ENCODE measurements at regions not wholly inside any gene's neighbourhood (a gene's known extent, or its start where the extent isn't known, plus 50 kb on each side); places are given as distances from the start of the nearest gene placed in this dataset.

DNA sequence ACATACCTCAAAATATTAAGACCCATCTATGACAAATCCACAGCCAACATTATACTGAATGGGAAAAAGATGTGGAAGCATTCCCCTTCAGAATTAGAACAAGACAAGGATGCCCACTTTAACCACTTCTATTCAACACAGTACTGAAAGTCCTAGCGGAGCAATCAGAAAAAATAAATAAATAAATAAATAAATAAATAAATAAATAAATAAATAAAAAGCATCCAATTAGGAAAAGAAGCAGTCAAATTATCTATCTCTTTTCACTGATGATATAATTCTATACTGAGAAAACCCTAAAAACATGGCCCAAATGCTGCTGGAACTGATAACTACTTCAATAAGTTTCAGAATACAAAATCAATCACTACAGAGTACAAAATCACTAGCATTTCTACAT is 67.5 kb downstream of the PRR32 start:
- no peak for DNase-seq (ENCODE audit: low read depth)

DNA sequence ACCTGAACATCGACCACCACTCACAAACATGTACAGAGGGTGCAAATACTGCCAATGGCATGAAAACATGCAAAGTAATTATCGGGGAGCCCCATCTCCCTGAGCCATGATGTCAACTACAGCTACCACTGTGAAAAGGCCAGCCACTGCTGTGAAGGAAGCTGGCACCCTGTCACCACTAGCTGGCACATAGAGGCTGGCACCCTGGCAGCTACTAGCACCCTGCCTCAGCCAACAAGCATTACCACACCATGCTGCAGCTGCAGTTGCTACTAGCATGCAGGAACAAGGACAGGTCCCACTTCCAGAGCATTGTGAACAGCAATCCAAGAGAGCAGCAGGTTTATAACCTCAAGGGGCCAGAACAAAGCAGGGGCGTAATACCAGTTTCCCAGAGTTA is 81.4 kb downstream of the PRR32 start:
- DNase-seq (ENCODE audit: low read depth): no peak

DNA sequence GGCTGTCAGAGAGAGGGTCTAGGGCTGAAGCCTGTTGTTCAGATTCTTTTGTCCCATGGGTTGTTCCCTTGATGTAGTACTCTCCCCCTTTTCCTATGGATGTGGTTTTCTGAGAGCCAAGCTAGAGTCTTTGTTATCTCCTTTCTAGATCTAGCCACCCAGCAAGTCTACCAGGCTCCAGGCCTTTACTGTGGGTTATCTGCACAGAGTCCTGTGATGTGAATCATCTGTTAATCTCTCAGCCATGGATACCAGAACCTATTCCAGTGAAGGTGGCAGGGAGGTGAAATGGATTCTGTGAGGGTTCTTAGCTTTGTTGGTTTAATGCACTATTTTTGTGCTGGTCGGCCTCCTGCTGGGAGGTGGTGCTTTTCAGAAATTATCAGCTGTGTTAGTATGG is 109.5 kb downstream of the PRR32 start:
- no peak for DNase-seq (ENCODE audit: low read depth)

DNA sequence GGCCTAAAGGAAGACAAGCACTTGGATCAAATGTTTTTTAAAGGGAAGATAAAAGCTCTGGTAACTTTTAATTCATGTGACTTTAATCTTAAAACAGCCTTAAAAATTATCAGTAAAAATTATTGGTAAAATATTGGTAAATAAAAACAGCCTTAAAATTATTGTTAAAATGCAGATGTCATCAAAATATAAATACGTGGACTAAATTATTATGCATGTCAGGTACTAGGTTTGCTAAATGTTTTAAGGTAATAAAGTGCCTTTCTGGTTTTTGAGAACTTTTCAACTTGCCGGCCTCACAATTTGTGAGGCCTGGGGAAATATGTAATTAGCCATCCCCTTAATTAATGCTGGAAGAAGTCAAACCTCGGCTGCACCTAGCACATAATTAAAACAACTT is 147.7 kb downstream of the PRR32 start:
- no peak for DNase-seq (ENCODE audit: low read depth)

DNA sequence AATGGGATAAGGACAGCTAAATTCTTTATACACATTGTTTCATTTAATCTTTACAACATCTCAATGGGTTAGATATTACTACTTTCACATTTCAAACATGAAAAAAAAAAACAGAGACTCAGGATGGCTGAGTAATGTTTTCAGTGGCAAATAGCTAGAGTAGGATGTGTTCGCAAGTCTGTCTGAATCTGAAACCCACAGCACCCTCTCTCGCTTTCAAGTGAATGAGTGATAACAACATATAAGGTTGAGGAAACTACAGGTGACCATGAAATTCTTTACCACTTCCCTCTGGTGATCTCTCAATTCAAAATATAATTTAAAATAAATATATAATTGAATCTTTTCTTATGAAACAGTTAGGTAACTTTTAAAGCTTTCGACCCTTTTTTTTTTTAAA is 162.6 kb downstream of the PRR32 start:
- DNase-seq (ENCODE audit: low read depth): no peak

DNA sequence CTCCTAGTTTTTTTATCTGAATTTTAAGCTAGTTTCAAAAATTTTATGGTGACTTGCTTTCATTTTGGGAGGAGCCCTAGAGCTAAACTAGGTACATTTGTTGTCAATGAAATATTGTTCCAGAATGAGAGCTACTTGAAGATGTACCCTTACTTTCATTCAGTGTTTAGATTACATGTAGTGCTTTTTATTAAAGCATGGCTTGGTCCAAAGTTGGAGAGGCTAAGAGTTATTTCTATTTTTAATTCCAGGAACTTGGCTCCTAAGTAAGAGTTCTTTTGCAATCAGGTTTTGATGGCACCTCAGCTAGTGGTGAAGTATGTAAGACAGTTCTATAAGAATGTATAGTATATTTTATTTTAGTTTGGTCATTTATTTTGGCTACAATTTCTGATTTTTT is 165.5 kb downstream of the PRR32 start:
- no peak for DNase-seq (ENCODE audit: low read depth)

DNA sequence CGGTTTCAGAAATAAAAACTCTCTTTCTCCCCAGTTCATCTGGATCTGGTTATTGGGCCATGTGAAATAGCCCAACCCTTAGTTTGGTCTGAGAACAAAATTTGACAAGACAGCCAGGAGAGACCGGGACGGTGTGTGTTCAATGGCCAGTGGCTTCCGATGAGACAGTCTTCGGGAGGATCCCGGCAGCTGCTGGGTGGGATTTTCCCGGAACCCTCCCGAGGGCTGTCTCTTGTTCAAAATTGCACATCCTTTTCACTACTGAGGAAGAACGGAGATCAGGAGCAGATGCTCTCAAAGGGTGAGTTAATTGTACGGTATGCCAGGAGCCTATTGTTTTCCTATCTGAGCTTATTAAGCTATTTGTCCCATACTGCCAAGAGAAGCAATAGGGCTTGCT is 166.5 kb downstream of the PRR32 start:
- peak; percentile 17 for DNase-seq (ENCODE audit: low read depth)

DNA sequence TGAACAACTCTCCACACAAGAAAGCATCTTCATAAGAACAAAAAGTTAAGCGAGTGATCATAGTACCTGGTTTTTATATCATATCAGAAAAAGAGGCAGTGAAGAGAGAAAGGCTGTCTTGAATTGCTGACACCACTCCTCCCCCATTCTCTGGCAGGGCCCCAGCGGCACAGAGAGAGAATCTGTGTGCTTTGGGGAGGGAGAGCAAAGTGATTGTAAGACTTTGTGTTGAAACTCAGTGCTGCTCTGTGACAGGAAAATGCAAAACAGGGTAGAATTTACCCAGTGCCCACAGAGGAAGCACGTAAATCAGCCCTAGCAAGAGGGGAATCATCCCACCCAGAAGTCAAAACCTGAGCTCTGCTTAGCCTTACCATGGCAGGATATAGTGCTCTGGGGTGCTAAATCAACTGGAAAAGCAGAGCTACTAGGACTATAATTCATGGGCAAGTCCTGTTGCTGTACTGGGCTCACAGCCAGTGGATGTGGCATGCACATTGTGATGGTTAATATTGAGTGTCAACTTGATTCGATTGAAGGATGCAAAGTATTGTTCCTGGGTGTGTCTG is 174.6 kb downstream of the PRR32 start:
- no peak for DNase-seq (ENCODE audit: low read depth)

DNA sequence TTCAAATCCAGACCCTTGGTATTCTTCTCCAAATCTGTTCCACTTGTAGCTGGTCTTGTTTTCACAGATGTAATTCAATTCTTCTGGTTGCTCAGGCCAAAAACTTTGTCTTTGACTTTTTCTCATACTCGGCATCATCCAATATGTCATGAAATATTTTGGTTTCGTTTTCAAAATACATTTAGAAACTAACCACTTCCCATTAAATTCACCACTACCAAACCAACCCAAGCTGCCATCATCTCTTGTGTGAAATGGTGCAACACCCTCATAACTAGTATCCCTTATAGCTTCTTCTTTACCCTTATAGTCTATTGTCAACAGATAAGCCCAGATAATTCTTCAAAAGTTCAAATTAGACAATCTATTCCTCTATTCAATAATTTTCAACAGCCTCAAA is 192.1 kb downstream of the PRR32 start:
- no peak for DNase-seq (ENCODE audit: low read depth)

DNA sequence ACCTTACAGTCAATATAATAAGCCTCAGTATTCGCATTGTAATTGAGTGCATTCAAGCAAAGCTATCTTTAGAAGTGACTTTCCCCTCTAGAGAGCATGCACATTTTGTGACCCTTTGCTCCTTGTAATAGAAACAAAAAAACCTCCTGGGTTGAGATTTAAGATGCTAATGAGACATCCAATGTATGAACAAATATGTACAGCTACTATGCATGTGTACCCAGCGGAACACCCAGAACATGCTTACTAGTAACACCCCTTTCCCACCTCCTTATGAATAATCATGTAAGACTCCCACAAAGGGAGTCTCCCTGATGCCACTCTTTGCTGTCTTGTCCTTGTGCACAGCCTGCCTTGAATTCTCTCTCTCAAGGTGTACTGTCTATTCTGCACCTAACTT is 205.5 kb downstream of the PRR32 start:
- DNase-seq (ENCODE audit: low read depth): no peak

DNA sequence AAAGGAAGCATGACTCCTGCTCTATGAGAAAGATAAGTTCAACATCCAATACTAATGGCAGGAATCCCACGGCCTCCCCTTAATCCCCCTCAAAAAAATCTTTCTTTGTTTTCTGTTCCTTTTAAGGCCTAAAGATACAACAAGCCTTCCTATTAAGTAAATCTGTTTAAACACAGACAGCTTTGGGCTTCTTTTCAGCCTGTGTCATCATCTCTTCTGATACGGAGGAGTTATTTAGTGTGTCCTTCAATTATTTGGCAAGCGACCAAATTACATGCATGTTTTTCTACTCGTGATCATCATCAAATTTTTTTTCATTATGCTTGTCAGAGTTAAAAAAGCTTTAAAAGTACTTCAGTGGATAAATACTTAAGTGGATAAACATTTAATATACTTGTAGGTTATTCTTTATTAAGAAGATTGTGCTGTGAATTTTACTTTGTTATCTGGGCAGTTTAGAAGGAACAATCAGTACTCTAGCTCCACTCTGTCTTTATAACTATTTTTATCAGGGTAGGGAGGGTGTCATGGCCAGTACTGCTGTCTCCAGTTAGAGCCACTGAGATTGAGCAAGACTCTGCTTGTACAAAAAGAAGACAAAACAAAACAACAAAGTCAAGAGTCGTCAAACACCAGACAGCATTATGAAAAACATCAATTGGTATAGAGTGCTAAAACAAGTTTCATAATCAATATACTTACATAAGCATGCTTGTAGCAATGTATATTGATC is 210.7 kb downstream of the PRR32 start:
- peak; percentile 5 for DNase-seq (ENCODE audit: low read depth)

DNA sequence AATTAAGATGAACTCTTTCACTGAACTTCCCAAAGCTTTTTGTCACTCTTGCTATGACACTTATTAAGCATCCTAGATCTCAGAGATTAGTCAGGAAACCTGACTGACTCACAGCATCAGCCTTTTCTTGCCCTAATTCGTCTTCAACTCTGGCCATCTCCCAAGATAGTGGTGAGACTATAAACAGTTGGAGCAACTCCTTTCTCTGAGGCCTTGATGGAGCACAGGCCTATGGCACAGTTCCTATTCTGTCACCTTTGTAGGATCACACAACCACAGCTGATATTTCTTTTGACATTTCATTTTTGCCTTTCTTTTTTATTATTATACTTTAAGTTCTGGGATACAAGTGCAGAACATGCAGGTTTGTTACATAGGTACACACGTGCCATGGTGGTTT is 217.6 kb downstream of the PRR32 start:
- DNase-seq (ENCODE audit: low read depth): no peak

DNA sequence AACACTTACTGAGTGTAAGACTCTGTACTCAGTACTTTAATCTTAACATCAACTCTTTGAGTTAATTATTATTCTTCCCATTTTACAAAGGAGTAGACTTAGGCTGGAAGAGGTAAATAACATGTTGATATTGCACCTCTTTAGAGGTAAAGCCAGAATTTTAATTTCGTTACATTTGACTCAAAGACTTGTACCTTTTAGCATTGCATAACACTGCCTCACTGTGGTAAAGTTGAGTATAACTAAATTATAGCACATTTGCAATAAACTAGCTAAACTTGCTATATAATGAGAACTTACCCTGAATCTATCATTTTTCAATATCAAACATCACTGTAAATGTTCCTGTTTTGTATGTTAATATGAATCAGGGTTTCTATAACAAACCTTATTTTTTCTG is 218.5 kb downstream of the PRR32 start:
- no peak for DNase-seq (ENCODE audit: low read depth)

DNA sequence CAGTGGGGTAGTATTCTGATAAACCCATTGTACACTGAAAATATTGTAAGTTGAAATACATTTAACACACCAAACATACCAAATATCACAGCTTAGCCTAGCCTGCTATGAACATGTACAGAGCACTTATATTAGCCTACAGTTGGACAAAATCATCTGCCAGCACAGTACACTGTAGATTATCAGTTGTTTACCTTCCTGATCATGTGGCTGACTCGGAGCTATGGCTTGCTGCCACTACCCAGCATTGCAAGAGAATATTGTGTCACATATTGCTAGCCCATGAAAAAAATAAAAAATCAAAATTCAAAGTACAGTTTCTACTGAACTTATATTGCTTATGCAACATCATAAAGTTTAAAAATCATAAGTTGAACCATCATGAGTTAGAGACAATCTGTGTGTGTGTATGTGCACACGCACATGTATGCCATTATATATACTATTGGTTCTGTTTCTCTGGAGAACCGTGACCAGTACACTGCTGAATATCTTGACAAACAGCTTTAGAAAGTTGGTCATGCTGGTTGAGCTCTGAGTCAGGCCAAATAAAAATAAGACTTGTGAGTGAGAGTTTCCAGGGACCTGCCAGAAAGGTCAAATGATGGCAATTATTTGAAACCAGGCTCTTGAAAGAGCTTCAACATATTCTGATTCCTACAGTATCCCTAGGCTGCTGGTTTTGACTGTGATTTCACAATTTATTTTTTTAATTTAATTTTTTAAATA is 238.5 kb downstream of the PRR32 start:
- DNase-seq (ENCODE audit: low read depth): no peak

DNA sequence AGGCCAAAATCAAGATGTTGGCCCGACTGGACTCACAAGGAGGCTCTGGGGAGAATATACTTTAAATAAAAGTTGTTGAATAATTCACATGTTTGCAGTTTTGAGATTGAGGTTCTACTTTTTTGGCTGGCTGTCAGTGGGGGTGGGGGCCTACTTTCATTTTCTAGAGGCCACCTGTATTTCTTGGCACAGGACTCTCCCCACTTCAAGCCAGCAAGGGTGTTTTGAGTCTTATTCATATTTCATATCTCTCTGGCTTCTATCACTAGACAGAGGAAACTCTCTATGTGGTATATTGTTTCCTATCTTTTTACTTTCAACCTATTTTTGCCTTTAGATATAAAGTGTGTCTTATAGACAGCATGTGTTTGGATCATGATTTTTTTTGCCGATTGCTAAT is 266.4 kb downstream of the PRR32 start:
- no peak for DNase-seq (ENCODE audit: low read depth)

DNA sequence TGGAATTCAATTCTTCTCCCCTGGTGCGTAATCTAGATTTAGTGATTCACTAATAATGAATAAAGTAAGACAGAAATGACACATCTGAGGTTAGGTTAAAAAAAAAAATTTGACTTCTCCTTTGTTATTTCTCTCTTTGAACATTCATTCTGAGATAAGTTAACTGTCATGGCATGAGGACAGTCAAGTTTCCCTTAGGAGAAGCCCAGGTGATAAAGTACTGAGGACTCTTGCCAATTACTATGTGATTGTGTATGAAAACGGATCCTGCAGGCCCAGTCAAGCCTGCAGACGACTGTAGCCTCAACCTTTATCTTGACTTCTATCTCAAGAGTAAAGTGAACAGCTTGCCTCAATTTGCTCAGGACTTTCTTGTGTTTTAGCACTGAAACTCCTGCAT is 293.2 kb downstream of the PRR32 start:
- DNase-seq (ENCODE audit: low read depth): no peak

DNA sequence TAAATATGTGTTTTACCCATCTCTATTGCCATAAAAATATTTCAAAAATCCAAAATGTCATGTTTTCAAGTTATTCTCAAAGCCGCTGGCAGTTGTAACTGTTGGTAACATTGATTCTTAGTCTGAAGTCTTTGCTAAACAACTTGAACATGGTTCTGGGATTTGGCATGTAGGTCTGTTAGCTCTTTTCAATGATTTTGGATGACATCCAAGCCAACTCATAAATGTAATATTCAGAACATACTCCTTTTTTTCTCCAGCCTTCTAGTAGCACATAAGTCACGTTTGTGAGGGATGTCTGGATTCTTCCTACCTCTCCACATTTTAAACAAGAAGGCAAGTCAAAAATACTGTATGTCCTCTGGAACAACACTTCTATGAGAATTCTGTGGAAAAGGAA is 305.3 kb downstream of the PRR32 start:
- DNase-seq (ENCODE audit: low read depth): no peak

DNA sequence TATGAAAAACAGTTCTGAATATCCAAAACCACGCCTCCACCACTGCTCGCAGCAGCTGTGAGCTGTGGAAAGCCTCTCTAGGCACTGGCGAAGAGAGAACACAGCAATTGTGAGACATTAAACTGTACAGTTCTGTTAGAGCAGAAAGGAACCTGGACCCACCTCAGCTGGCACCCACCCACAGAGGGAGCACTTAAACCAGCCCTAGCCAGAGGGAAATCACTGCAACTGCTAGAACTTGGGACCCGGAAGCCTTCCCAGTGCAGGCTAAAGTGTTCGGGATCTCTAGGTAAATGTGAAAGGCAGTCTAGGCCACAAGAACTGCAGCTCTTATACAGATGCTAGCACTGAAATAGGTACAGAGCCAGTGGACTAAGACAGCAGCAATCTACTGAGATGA is 308.8 kb downstream of the PRR32 start:
- DNase-seq (ENCODE audit: low read depth): no peak

DNA sequence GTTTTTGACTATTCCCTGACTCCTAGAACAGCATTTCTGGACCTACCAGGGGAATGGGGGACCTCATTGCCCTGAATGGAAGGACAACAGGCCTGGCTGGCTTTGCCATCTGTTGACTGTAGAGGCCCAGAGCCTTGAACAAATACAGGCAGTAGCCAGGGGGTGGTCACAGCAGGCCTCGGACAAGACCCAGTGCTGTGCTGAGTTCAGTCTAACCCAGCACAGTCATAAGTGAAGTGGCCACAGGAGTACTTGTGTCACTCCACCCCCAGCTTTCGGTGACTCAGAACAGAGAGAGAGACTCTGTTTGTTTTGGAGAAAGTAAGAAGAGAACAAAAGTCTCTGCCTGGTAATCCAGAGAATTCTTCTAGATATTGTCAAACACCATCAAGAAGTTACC is 310.0 kb downstream of the PRR32 start:
- no peak for DNase-seq (ENCODE audit: low read depth)

DNA sequence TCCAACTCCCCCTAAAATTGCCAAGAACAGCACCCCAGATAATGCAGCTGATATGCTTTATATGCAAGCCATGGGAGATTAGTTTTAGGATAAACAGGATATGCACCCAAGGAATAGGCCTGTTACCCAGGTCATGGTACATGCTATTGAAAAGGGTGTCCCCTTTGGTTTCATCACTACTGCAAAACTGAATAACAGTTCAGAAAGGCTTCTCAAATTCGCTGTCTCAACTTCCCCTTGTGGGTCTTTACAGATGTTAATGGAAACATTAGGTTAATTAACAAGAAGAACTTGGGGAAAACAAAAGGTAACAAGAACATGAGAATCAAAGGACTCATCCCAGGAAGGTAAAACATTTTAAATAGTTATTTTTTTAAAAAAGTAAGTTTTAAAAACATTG is 318.7 kb downstream of the PRR32 start:
- DNase-seq (ENCODE audit: low read depth): no peak

DNA sequence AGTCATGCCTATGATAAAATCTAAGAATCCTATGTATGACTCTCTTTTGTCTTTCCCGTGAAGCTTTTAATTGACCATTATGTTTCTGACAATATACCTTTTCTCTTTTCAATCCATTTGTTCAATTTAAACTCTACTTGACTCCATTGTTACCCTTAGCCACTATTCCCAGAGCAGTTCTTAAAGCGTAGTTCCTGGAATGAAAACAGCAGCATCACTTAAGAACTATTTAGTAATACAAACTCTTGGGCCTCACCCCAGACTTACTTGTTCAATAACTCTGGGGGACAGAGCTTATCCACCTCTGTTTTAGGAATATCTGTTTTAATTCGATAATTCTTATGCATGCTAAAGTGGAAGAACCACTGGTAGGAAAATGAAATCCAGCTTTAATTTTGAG is 358.4 kb downstream of the PRR32 start:
- peak; percentile 50 for DNase-seq (ENCODE audit: low read depth)

DNA sequence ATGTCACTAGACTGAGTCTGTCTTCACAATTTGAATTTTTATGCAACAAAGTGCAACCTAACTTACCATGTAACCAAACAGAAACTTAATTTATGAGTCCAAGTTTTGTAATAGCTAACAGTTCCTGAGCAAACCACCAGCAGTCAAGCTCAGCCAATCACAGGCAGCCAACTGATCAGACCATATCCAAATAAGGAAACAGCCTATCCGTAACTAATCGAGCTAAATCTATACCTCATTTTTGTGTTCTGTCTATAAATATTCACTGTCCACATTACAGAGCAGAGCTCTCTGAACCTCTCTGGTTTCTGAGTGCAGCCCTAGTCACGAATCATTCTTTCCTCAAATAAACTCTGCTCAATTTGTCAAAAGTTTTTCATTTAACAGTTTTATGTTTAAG is 367.6 kb downstream of the PRR32 start:
- no peak for DNase-seq (ENCODE audit: low read depth)

DNA sequence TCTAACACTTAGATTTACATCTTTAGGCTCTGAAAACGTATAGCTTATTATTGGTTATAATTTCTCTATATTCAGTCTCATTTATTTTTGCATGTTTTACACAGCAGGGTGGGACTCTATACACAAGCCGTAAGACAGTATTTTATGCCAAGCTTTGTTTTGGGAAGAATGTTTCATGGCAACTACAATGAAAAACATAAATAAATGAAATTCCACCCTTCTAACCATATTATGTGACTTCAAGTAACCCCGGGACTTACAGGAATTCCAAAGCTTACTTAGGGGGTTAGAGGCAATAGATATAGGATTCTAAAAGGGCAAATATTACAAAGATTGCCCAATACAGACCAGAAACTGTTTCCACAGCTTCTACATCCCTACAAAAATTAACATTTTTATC is 370.9 kb downstream of the PRR32 start:
- peak; percentile 38 for DNase-seq (ENCODE audit: low read depth)

All from forelimb muscle (tissue), 1 donor.